Motor neuron (in vitro differentiated cells): ENCODE measurements at regions not wholly inside any gene's neighbourhood (a gene's known extent, or its start where the extent isn't known, plus 50 kb on each side); places are given as distances from the start of the nearest gene placed in this dataset.

ENCODE experiments used
- ATAC-seq, 8 experiments: fragments of 200-7000 bp; cut with Tn5 transposase; replicated peaks in 6 of 8; 2 replicates each; pipeline ENCODE4 v1.8.0; 2021; ENCODE audit warnings: mild to moderate bottlenecking in 8 of 8, moderate library complexity in 8 of 8
- H3K27ac ChIP-seq, 2 donors: fragments of 250-450 bp; sonication (Bioruptor Pico); 2 replicates each; pipeline ENCODE4 v1.9.0; 2021; ENCODE audit warnings: antibody characterized with exemption in 2 of 2, mild to moderate bottlenecking in 2 of 2, moderate library complexity in 1 of 2
- H3K4me1 ChIP-seq, 2 donors: fragments of 250-450 bp; sonication (Bioruptor Pico); replicated peaks in 1 of 2; 2 replicates each; pipeline ENCODE4 v1.6.1; 2021; ENCODE audit warnings: antibody characterized with exemption in 2 of 2, mild to moderate bottlenecking in 2 of 2, moderate library complexity in 1 of 2
- H3K4me3 ChIP-seq, 5 donors: fragments of 250-450 bp; sonication (Bioruptor Pico); 2 replicates each; pipeline ENCODE4 v1.9.0; 2021; ENCODE audit warnings: antibody characterized with exemption in 5 of 5, mild to moderate bottlenecking in 5 of 5, moderate library complexity in 4 of 5
- WGBS, 10 experiments: fragments of 450-650 bp; shearing (Covaris generic); methylation state at CpG; one replicate each; pipeline ENCODE4 v1.0.0; 2022; 5-methylcytosine and 5-hydroxymethylcytosine counted together
- in situ Hi-C, 9 experiments: fragments of 400-800 bp; cut with MboI; loops; one replicate each; pipeline ENCODE4 v1.15.0; 2021; ENCODE audit warnings: low sequenced_read_pairs in 9 of 9, low pct_unique_long_range_greater_than_20kb in 2 of 9; ENCODE audit not compliant: unreplicated experiment in 9 of 9

DNA sequence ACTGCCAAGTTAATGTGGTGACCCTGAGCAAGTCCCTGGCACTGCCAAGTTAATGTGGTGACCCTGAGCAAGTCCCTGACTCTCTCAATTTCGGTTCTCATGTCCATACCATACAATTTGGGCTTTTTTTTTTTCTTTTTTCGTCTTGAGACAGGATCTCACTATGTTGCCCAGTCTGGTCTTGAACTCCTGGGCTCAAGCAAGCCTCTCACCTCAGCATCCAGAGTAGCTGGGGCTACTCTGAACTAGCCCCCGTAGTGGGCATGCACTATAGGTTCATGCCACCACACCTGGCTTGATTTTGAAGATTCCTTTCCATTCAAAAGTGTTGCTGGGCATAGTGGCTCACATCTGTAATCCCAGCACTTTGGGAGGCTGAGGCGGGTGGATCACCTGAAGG is 100.0 kb upstream of the FOXP4 start:
- H3K4me1 ChIP-seq = peaks cover 36 to 56% of the 10 kb centered on the region in 2 donors
- 0 to 100% (median 100%) methylated on average over 1 to 4 of the region's 4 CpGs; no CpG with 5 or more reads in 2 of the 10 experiments for WGBS, 10 experiments
- H3K27ac ChIP-seq = no peak overlapping the region
- no peak overlapping the region for H3K4me3 ChIP-seq
- no peak for ATAC-seq
- in situ Hi-C loops = loop anchor here in 2 of 9 experiments (25.0 kb wide), 1 partner anchor 141 kb away; no protein-coding TSS in a partner anchor

- WGBS, 10 experiments = 80 to 100% (median 90%) methylated on average over 1 to 5 of the region's 8 CpGs; no CpG with 5 or more reads in 4 of the 10 experiments
- no peak overlapping the region for H3K4me3 ChIP-seq
- H3K27ac ChIP-seq = no peak overlapping the region
- peaks cover 36 to 57% of the 10 kb centered on the region in 2 donors for H3K4me1 ChIP-seq
- ATAC-seq = no peak
- in situ Hi-C loops = loop anchor here in 2 of 9 experiments (25.0 kb wide), 1 partner anchor 140 kb away; no protein-coding TSS in a partner anchor
These were observed 99.2 kb upstream of the FOXP4 start for GRCh38 chr6:41446907-41447545.

DNA sequence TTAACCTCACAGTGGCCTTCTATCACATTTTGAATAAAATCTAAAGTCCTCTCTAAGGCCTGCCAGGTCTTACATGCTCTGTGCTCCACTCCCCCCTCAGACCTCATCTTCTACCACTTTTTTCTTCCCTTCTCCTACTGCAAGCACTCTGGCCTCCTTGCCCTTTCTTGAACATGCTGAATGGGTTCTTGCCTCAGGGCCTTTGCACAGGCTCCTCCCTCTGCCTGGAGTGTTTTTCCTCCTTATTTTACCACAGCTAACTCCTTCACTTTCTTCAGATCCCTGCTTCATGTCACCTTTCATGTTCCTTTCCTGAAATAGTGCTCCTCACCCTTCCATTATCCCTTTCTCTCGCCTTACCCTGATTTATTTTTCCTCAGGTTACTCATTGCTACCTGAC is 97.9 kb upstream of the FOXP4 start:
- in situ Hi-C loops = loop anchor here in 2 of 9 experiments (25.0 kb wide), 1 partner anchor 139 kb away; no protein-coding TSS in a partner anchor
- Histone ChIP-seq H3K4me3 (no peak overlapping the region), H3K27ac (no peak overlapping the region), H3K4me1 (peaks cover 27 to 51% of the 10 kb centered on the region in 2 donors)
- no peak for ATAC-seq
- WGBS, 10 experiments = 90 to 100% (median 100%) methylated on average over 1 of the region's 1 CpG; no CpG with 5 or more reads in 2 of the 10 experiments

DNA sequence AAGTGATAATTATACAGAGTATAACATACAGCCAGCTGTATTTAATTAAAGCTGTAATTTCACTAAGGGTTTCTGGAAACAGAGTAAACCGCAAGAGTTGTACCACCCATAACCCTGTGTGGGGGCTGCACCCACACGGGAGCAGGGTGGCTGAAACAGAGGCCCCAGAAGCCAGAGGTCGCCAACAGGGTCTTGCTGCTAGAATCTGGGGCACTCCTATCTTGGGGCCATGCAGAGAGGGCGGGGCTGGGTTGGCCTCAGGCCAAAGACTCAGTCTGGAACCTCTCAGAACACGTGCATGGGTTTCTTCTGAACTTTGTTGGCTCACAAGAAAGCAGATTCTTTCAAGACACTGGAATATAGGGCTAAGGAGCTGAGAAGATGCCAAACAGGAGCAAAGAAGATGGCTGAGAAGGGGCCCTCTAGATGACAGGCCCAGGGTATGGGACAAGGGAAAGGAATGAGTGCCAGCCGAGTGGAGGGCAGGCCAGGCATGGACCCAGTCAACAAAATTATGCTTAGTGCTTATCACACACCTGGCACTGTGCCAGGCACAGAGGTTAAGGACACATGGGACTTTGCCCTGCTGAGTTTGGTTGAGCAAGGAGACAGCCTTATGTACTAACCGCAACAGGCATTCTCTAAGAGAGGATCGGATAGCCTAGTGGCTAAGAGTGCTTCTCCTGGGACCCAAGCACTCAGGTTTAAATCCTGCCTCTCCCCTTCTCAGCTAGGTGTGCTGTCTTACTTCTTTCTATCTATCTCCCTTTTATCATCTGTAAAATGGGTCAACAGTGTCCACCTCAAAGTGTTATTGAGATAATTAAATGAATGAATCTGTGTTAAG is 96.6 kb upstream of the FOXP4 start:
- in situ Hi-C loops = loop anchor here in 3 of 9 experiments (25.0 kb wide), 1 partner anchor 138 kb away; no protein-coding TSS in a partner anchor
- Histone ChIP-seq H3K27ac (no peak overlapping the region), H3K4me3 (no peak overlapping the region), H3K4me1 (peaks cover 14 to 39% of the 10 kb centered on the region in 2 donors)
- WGBS, 10 experiments = 46 to 100% (median 81%) methylated on average over 1 to 6 of the region's 8 CpGs; no CpG with 5 or more reads in 1 of the 10 experiments
- peak in 3 of 8 experiments; percentile 61 to 70 (median 63) for ATAC-seq

- ATAC-seq = peak in 2 of 8 experiments; percentile 13 to 18
- Histone ChIP-seq H3K4me3 (no peak overlapping the region), H3K27ac (peak overlapping the region in 1 of 2 donors; percentile 10), H3K4me1 (peaks cover 14 to 32% of the 10 kb centered on the region in 2 donors)
- 0 to 100% (median 89%) methylated on average over 1 to 11 of the region's 13 CpGs; no CpG with 5 or more reads in 4 of the 10 experiments for WGBS, 10 experiments
- in situ Hi-C loops = loop anchor here in 1 of 9 experiments (25.0 kb wide), 1 partner anchor 137 kb away; no protein-coding TSS in a partner anchor
These were observed 95.6 kb upstream of the FOXP4 start for GRCh38 chr6:41450581-41450980.

- Histone ChIP-seq H3K27ac (peak overlapping the region in 1 of 2 donors; percentile 10), H3K4me1 (peaks cover 14 to 36% of the 10 kb centered on the region in 2 donors)
These were observed 95.1 kb upstream of the FOXP4 start for GRCh38 chr6:41451039-41451438.

DNA sequence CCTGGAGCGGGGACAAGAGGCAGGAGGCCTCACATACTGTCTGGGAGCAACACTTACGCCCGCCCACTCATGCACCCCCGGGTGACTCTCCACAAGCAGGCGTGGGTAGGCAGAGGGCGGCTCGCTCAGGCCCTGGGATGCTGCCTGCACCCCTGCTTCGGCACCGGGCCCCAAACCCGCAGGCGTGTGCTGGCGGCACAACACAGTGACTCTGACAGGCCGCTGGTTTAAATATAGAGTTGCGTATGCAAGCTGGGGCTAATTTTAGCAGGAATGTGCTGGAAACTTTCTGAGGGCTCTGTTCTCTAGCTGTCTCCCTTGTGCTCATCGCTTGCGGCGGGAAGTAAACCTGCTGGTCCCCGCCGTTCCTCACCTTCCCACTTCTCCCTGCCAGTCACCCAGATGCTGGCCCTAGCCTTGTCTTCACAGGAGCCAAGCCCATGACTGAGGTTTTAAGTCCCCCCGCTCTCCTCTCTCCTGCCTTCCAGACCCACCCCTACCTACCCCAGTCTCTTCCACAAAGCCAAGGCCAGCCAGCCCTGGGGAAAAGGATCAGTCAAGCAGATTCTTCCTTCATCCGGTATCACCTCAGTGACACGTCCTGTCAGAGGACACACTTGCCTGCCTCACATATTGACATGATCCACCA is 94.5 kb upstream of the FOXP4 start:
- peaks cover 14 to 42% of the 10 kb centered on the region in 2 donors for H3K4me1 ChIP-seq
- in situ Hi-C loops = loop anchor here in 1 of 9 experiments (25.0 kb wide), 1 partner anchor 136 kb away; no protein-coding TSS in a partner anchor
- WGBS, 10 experiments = 20 to 100% (median 80%) methylated on average over 1 to 9 of the region's 22 CpGs; no CpG with 5 or more reads in 3 of the 10 experiments
- H3K27ac ChIP-seq = no peak overlapping the region
- H3K4me3 ChIP-seq = no peak overlapping the region
- peak in 7 of 8 experiments; percentile 10 to 75 (median 58) for ATAC-seq

More at GRCh38 chr6:41451039-41451438, 95.1 kb upstream of the FOXP4 start:
- 7 to 100% (median 40%) methylated on average over 1 to 5 of the region's 9 CpGs; no CpG with 5 or more reads in 1 of the 10 experiments for WGBS, 10 experiments
- in situ Hi-C loops = loop anchor here in 1 of 9 experiments (25.0 kb wide), 1 partner anchor 136 kb away; no protein-coding TSS in a partner anchor
- H3K4me3 ChIP-seq = no peak overlapping the region
- ATAC-seq = peak; percentile 16 to 73 (median 68)

DNA sequence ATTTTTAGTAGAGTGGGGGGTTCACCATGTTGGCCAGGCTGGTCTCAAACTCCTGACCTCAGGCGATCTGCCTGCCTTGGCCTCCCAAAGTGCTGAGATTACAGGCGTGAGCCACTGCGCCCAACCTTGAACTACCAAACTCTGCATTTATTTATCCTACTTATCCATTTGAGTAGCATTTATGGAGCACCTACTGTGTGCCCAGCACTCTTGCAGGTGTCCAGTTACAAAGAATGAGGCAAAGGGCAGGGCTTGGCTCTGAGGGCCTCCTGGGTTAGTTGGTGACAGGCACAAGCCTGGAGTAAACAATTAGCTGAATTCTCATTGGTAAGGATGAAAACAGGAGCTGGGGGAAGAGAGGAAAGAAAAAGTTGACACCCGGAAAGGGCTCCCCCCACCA is 93.4 kb upstream of the FOXP4 start:
- H3K27ac ChIP-seq = no peak overlapping the region
- peaks cover 14 to 48% of the 10 kb centered on the region in 2 donors for H3K4me1 ChIP-seq
- in situ Hi-C loops = loop anchor here in 1 of 9 experiments (25.0 kb wide), 1 partner anchor 135 kb away; no protein-coding TSS in a partner anchor
- H3K4me3 ChIP-seq = no peak overlapping the region
- no peak for ATAC-seq
- WGBS, 10 experiments = 85 to 100% (median 93%) methylated on average over 2 to 4 of the region's 4 CpGs; no CpG with 5 or more reads in 6 of the 10 experiments

GRCh38 chr6:41453244-41453643 is 92.9 kb upstream of the FOXP4 start:
- Histone ChIP-seq H3K4me1 (peaks cover 14 to 48% of the 10 kb centered on the region in 2 donors), H3K27ac (no peak overlapping the region), H3K4me3 (no peak overlapping the region)
- in situ Hi-C loops = loop anchor here in 1 of 9 experiments (25.0 kb wide), 1 partner anchor 134 kb away; no protein-coding TSS in a partner anchor
- WGBS, 10 experiments = 40 to 100% (median 100%) methylated on average over 1 to 4 of the region's 13 CpGs; no CpG with 5 or more reads in 5 of the 10 experiments
- ATAC-seq = no peak

GRCh38 chr6:41454189-41454789 is 91.9 kb upstream of the FOXP4 start:
- no peak for ATAC-seq
- in situ Hi-C loops = loop anchor here in 1 of 9 experiments (25.0 kb wide), 1 partner anchor 133 kb away; no protein-coding TSS in a partner anchor
- 30 to 94% (median 80%) methylated on average over 1 to 4 of the region's 9 CpGs; no CpG with 5 or more reads in 5 of the 10 experiments for WGBS, 10 experiments

DNA sequence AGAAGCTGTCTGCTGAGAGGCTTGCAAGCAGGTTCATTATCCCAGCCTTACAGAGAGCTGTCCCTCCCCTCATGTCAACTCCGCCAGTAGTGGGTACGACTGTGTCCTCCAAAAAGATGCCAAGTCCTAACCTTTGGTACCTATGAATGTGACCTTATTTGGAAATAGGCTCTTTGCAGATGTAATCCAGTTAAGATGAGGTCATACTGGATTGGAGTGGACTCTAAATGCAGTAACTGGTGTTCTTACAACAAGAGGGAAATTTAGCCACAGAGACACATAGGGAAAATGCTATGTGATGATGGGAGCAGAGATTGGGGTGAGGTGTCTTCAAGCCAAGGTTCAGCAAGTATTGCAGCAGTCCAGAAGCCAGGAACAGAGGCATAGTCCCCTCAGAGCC is 90.8 kb upstream of the FOXP4 start:
- in situ Hi-C loops = loop anchor here in 1 of 9 experiments (25.0 kb wide), 1 partner anchor 132 kb away; no protein-coding TSS in a partner anchor
- H3K27ac ChIP-seq = no peak overlapping the region
- no peak for ATAC-seq
- H3K4me3 ChIP-seq = no peak overlapping the region
- peaks cover 14 to 39% of the 10 kb centered on the region in 2 donors for H3K4me1 ChIP-seq
- 93% methylated on average over 2 of the region's 2 CpGs; no CpG with 5 or more reads in 9 of the 10 experiments for WGBS, 10 experiments

More at GRCh38 chr6:41454189-41454789, 91.9 kb upstream of the FOXP4 start:
- Histone ChIP-seq H3K4me1 (peaks cover 14 to 46% of the 10 kb centered on the region in 2 donors), H3K27ac (no peak overlapping the region), H3K4me3 (no peak overlapping the region)
